ENCODE measurements at regions not wholly inside any gene's neighbourhood (a gene's known extent, or its start where the extent isn't known, plus 50 kb on each side); places are given as distances from the start of the nearest gene placed in this dataset.
A peak's percentile ranks its signal among the peaks of the same experiment; 100 is the strongest.

- Histone ChIP-seq H3K79me1 (ENCODE audit: low read depth in 1 of 2, low read length in 2 of 2) (no peaks in the 10 kb centered on the region), H3K14ac (replicated peaks; ENCODE audit: low read depth, low read length) (no peak overlapping the region), H3K9ac (ENCODE audit: low read depth, low read length) (no peak overlapping the region), H2AK5ac (ENCODE audit: low read depth, low read length) (no peak overlapping the region), H4K8ac (ENCODE audit: low read depth in 2 of 2, low read length in 2 of 2) (no peak overlapping the region), H3K56ac (ENCODE audit: extremely low read depth, insufficient read depth, low read length) (no peak overlapping the region), H2BK5ac (ENCODE audit: low read depth, low read length, poor library complexity, severe bottlenecking) (no peak overlapping the region), H3K4ac (ENCODE audit: low read depth, low read length) (no peak overlapping the region), H3K4me2 (ENCODE audit: low read depth, low read length) (no peak overlapping the region), H3K23ac (ENCODE audit: low read depth, low read length) (no peak overlapping the region), H3K4me1 (ENCODE audit: control insufficient read depth, insufficient read depth, low read length) (no peaks in the 10 kb centered on the region), H2BK20ac (ENCODE audit: low read depth, low read length) (no peak overlapping the region), H4K91ac (ENCODE audit: insufficient read depth, low read depth, low read length) (no peak overlapping the region), H2AFZ (replicated peaks; ENCODE audit: low read length, poor library complexity) (no peak overlapping the region), H3K36me3 (ENCODE audit: control insufficient read depth, insufficient read depth, low read length) (no peaks in the 10 kb centered on the region), H3K4me3 (ENCODE audit: insufficient read depth, low read depth, low read length) (no peak overlapping the region), H2BK120ac (ENCODE audit: low read depth, low read length) (no peak overlapping the region), H2AK9ac (replicated peaks; ENCODE audit: low read depth, low read length, poor library complexity) (no peak overlapping the region), H3K18ac (ENCODE audit: low read depth, low read length) (no peak overlapping the region), H3K27ac (ENCODE audit: insufficient read depth, low read length) (no peak overlapping the region), H3K9me3 (ENCODE audit: control insufficient read depth, insufficient read depth, low read length) (no peaks in the 10 kb centered on the region), H2BK15ac (ENCODE audit: low read depth, low read length) (no peak overlapping the region), H3K9me1 (ENCODE audit: insufficient read depth, low read length) (no peaks in the 10 kb centered on the region), H4K5ac (ENCODE audit: low read depth, low read length) (no peak overlapping the region), H3K27me3 (ENCODE audit: control insufficient read depth, insufficient read depth, low read length) (no peaks in the 10 kb centered on the region), H4K20me1 (ENCODE audit: insufficient read depth, low read length) (no peaks in the 10 kb centered on the region)
- no TSS peak for BruUV-seq (replicated peaks)
- ChIA-PET POLR2A (ENCODE audit: unreplicated experiment) (no interaction called here), CTCF (no interaction called here)
- DNase-seq (peak; percentile 35), ATAC-seq (ENCODE audit: low read depth) (peak; percentile 24; the same call in 1 of the 2 replicates)
- dilution Hi-C loops (cut with HindIII; ENCODE audit: low sequenced_read_pairs, unreplicated experiment) (no loop called here), in situ Hi-C loops (cut with MboI; ENCODE audit: low sequenced_read_pairs) (no loop called here), intact Hi-C loops (cut with micrococcal nuclease) (no loop called here)
- no peak for TF ChIP-seq RAD21 (IDR thresholded peaks at IDR 0.05; ENCODE audit: low read length)
- TF ChIP-seq, protein P1, sequence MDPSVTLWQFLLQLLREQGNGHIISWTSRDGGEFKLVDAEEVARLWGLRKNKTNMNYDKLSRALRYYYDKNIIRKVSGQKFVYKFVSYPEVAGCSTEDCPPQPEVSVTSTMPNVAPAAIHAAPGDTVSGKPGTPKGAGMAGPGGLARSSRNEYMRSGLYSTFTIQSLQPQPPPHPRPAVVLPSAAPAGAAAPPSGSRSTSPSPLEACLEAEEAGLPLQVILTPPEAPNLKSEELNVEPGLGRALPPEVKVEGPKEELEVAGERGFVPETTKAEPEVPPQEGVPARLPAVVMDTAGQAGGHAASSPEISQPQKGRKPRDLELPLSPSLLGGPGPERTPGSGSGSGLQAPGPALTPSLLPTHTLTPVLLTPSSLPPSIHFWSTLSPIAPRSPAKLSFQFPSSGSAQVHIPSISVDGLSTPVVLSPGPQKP (IDR thresholded peaks at IDR 0.05; ENCODE audit: borderline replicate concordance, low read depth, low read length), result no peak
- no peak for TF ChIP-seq FOS (IDR thresholded peaks at IDR 0.05; ENCODE audit: low read depth, low read length)
- TF ChIP-seq CEBPB (IDR thresholded peaks at IDR 0.05; ENCODE audit: low read depth, low read length), result no peak
- TF ChIP-seq BHLHE40 (IDR thresholded peaks at IDR 0.05; ENCODE audit: low read depth, low read length), result no peak
- no peak for TF ChIP-seq MAFK (IDR thresholded peaks at IDR 0.05; ENCODE audit: low read depth, low read length)
- no peak for TF ChIP-seq SMC3 (IDR thresholded peaks at IDR 0.05; ENCODE audit: low read depth, low read length)
- no peak for TF ChIP-seq NFE2L2 (IDR thresholded peaks at IDR 0.05; ENCODE audit: low read depth, low read length)
- TF ChIP-seq, protein P2, sequence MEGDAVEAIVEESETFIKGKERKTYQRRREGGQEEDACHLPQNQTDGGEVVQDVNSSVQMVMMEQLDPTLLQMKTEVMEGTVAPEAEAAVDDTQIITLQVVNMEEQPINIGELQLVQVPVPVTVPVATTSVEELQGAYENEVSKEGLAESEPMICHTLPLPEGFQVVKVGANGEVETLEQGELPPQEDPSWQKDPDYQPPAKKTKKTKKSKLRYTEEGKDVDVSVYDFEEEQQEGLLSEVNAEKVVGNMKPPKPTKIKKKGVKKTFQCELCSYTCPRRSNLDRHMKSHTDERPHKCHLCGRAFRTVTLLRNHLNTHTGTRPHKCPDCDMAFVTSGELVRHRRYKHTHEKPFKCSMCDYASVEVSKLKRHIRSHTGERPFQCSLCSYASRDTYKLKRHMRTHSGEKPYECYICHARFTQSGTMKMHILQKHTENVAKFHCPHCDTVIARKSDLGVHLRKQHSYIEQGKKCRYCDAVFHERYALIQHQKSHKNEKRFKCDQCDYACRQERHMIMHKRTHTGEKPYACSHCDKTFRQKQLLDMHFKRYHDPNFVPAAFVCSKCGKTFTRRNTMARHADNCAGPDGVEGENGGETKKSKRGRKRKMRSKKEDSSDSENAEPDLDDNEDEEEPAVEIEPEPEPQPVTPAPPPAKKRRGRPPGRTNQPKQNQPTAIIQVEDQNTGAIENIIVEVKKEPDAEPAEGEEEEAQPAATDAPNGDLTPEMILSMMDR (conservative IDR thresholded peaks at IDR 0.05; ENCODE audit: low read depth, low read length), result no peak
- TF ChIP-seq POLR2A (IDR thresholded peaks at IDR 0.05; ENCODE audit: low read depth, low read length), result no peak
- no peak for TF ChIP-seq USF2 (IDR thresholded peaks at IDR 0.05; ENCODE audit: low read depth, low read length)
- TF ChIP-seq RFX5 (IDR thresholded peaks at IDR 0.05; ENCODE audit: low read depth, low read length), result no peak
- no peak for TF ChIP-seq CHD1 (IDR thresholded peaks at IDR 0.05; ENCODE audit: low read depth, low read length)
- no peak for TF ChIP-seq MXI1 (IDR thresholded peaks at IDR 0.05; ENCODE audit: borderline replicate concordance, low read depth, low read length)
- no peak for TF ChIP-seq RCOR1 (IDR thresholded peaks at IDR 0.05; ENCODE audit: insufficient replicate concordance, low read length)
- TF ChIP-seq MAZ (IDR thresholded peaks at IDR 0.05; ENCODE audit: borderline replicate concordance, low read depth, low read length), result no peak
- WGBS, 2 experiments (ENCODE audit: extremely low coverage in 2 of 2, insufficient read length in 1 of 2), result no CpG with 5 or more reads among the region's 1 CpG
These were observed 757.3 kb downstream of the EFNB2 start for GRCh38 chr13:105778196-105778595.

All from IMR-90 (cell line).